Activated CD4-positive, alpha-beta T cell treated with anti-CD3 and anti-CD28 coated beads for 4 hours (primary cell): ENCODE measurements at regions not wholly inside any gene's neighbourhood (a gene's known extent, or its start where the extent isn't known, plus 50 kb on each side); places are given as distances from the start of the nearest gene placed in this dataset.
"Not testable (repeated sequence)": the region's sequence is repeated elsewhere in the genome, so short reads cannot be mapped to it uniquely, and the experiment has no call there.

ENCODE experiments used
- DNase-seq, 2 donors: peaks; one replicate each; pipeline ENCODE4 v3.0.0-alpha.2; 2020

GRCh38 chr21:15638856-15639549 is 90.8 kb upstream of the USP25 start:
- DNase-seq = no peak

- DNase-seq = not testable (repeated sequence)
Observed at GRCh38 chr21:15640113-15640512, 89.7 kb upstream of the USP25 start.

- DNase-seq = no peak
Observed at GRCh38 chr21:15644489-15644888, 85.3 kb upstream of the USP25 start.

- no peak for DNase-seq
Observed at GRCh38 chr21:15645830-15646229, 84.0 kb upstream of the USP25 start.

GRCh38 chr21:15650735-15651134 is 79.0 kb upstream of the USP25 start:
- DNase-seq = no peak

- DNase-seq = no peak
Observed at GRCh38 chr21:15651172-15651571, 78.6 kb upstream of the USP25 start.

- DNase-seq = no peak
Observed at GRCh38 chr21:15653710-15654109, 76.1 kb upstream of the USP25 start.

GRCh38 chr21:15654171-15654570 is 75.6 kb upstream of the USP25 start:
- no peak for DNase-seq

GRCh38 chr21:15659753-15660422 is 69.9 kb upstream of the USP25 start:
- DNase-seq = no peak

GRCh38 chr21:15660423-15660804 is 69.4 kb upstream of the USP25 start:
- DNase-seq = no peak

- DNase-seq = no peak
Observed at GRCh38 chr21:15667010-15667409, 62.8 kb upstream of the USP25 start.

- no peak for DNase-seq
Observed at GRCh38 chr21:15667819-15668218, 62.0 kb upstream of the USP25 start.

- DNase-seq = no peak
Observed at GRCh38 chr21:15669247-15669646, 60.5 kb upstream of the USP25 start.

GRCh38 chr21:15671188-15671587 is 58.6 kb upstream of the USP25 start:
- DNase-seq = no peak

- DNase-seq = not testable (repeated sequence)
Observed at GRCh38 chr21:15672578-15672977, 57.2 kb upstream of the USP25 start.

- no peak for DNase-seq
Observed at GRCh38 chr21:15676935-15677334, 52.8 kb upstream of the USP25 start.

GRCh38 chr21:15679630-15680029 is 50.2 kb upstream of the USP25 start:
- DNase-seq = no peak
